HEK293T (cell line): ENCODE measurements at regions not wholly inside any gene's neighbourhood (a gene's known extent, or its start where the extent isn't known, plus 50 kb on each side); places are given as distances from the start of the nearest gene placed in this dataset.
"Not testable (repeated sequence)": the region's sequence is repeated elsewhere in the genome, so short reads cannot be mapped to it uniquely, and the experiment has no call there.

Experiments
- FOXK2 ChIP-seq: fragments of 450-650 bp; IDR thresholded peaks from 2 replicates; pipeline ENCODE4 v1.6.1; 2016; ENCODE audit warnings: mild to moderate bottlenecking
- FOXM1 ChIP-seq: fragments of 450-650 bp; IDR thresholded peaks from 2 replicates; pipeline ENCODE4 v1.6.1; 2017; ENCODE audit warnings: mild to moderate bottlenecking, borderline replicate concordance
- L3MBTL2 ChIP-seq: fragments of 450-650 bp; conservative IDR thresholded peaks from 2 replicates; pipeline ENCODE4 v1.6.1; 2016; ENCODE audit warnings: mild to moderate bottlenecking
- NFRKB ChIP-seq: fragments of 450-650 bp; IDR thresholded peaks from 2 replicates; pipeline ENCODE4 v1.6.1; 2016; ENCODE audit warnings: mild to moderate bottlenecking, moderate library complexity
- PKNOX1 ChIP-seq: fragments of 450-650 bp; IDR thresholded peaks from 2 replicates; pipeline ENCODE4 v1.6.1; 2016
- SP1 ChIP-seq: fragments of 450-650 bp; IDR thresholded peaks from 2 replicates; pipeline ENCODE4 v1.6.1; 2017
- SUZ12 ChIP-seq: fragments of 450-650 bp; IDR thresholded peaks from 2 replicates; pipeline ENCODE4 v1.6.1; 2016; ENCODE audit warnings: mild to moderate bottlenecking
- TARDBP ChIP-seq: fragments of 450-650 bp; IDR thresholded peaks from 2 replicates; pipeline ENCODE4 v1.6.1; 2016

- not testable (repeated sequence) for TF ChIP-seq SP1, NFRKB, FOXK2, FOXM1, TARDBP, SUZ12, L3MBTL2, PKNOX1
Observed at GRCh38 chr5:126029282-126029681, 393.9 kb upstream of the GRAMD2B start.
